ENCODE measurements at regions not wholly inside any gene's neighbourhood (a gene's known extent, or its start where the extent isn't known, plus 50 kb on each side); places are given as distances from the start of the nearest gene placed in this dataset.

GRCh38 chr6:28737750-28738395 lies 185.9 kb downstream of the TRIM27 start:
- WGBS (ENCODE audit: insufficient coverage) = 14% methylated on average over 16 of the region's 17 CpGs
- DNase-seq (peak; percentile 17), ATAC-seq (ENCODE audit: low read depth) (no peak)
- Histone ChIP-seq H2AFZ (ENCODE audit: insufficient read depth, low read depth, low read length, poor library complexity, severe bottlenecking) (no peak overlapping the region), H3K4me1 (ENCODE audit: control insufficient read depth in 2 of 2, insufficient read depth in 2 of 2, low read length in 2 of 2) (peaks cover 0 to 10% of the 10 kb centered on the region in 2 donors), H3K9me3 (ENCODE audit: control extremely low read depth in 1 of 3, control insufficient read depth in 2 of 3, insufficient read depth in 1 of 3, low read length in 2 of 3) (peaks cover 4 to 60% (median 31%) of the 10 kb centered on the region in 3 donors), H3K4me3 (ENCODE audit: control extremely low read depth in 1 of 5, extremely low read depth in 1 of 5, insufficient read depth in 1 of 5, low read depth in 2 of 5, low read length in 4 of 5) (no peak overlapping the region), H3K9ac (ENCODE audit: low read length) (no peak overlapping the region), H3K79me2 (ENCODE audit: control insufficient read depth, insufficient read depth, low read length) (no peaks in the 10 kb centered on the region), H3K27me3 (replicated peaks in 1 of 4; ENCODE audit: control extremely low read depth in 1 of 4, control insufficient read depth in 3 of 4, insufficient read depth in 4 of 4, low read length in 3 of 4) (peaks cover 0 to 92% (median 57%) of the 10 kb centered on the region in 4 experiments), H3K36me3 (replicated peaks in 1 of 2; ENCODE audit: control extremely low read depth in 1 of 2, control insufficient read depth in 1 of 2, extremely low read depth in 1 of 2, insufficient read depth in 2 of 2, low read length in 1 of 2) (no peaks in the 10 kb centered on the region), H3K27ac (ENCODE audit: low read length in 2 of 2) (no peak overlapping the region), H3K4me2 (replicated peaks; ENCODE audit: low read depth, low read length, poor library complexity, severe bottlenecking) (no peak overlapping the region), H4K20me1 (ENCODE audit: control insufficient read depth, insufficient read depth, low read length, poor library complexity, severe bottlenecking) (no peaks in the 10 kb centered on the region)
- CTCF ChIA-PET = no interaction called here
- Mint-ChIP-seq H3K9me3 (ENCODE audit: insufficient read depth) (peaks cover 16% of the 10 kb centered on the region), H3K27ac (peak overlapping the region; percentile 0), H3K4me3 (no peak overlapping the region), H3K27me3 (peaks cover 68% of the 10 kb centered on the region), H3K4me1 (no peaks in the 10 kb centered on the region)
- TF ChIP-seq, protein P1, sequence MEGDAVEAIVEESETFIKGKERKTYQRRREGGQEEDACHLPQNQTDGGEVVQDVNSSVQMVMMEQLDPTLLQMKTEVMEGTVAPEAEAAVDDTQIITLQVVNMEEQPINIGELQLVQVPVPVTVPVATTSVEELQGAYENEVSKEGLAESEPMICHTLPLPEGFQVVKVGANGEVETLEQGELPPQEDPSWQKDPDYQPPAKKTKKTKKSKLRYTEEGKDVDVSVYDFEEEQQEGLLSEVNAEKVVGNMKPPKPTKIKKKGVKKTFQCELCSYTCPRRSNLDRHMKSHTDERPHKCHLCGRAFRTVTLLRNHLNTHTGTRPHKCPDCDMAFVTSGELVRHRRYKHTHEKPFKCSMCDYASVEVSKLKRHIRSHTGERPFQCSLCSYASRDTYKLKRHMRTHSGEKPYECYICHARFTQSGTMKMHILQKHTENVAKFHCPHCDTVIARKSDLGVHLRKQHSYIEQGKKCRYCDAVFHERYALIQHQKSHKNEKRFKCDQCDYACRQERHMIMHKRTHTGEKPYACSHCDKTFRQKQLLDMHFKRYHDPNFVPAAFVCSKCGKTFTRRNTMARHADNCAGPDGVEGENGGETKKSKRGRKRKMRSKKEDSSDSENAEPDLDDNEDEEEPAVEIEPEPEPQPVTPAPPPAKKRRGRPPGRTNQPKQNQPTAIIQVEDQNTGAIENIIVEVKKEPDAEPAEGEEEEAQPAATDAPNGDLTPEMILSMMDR (IDR thresholded peaks at IDR 0.05) = no peak
- no peak for TF ChIP-seq EZH2 (IDR thresholded peaks at IDR 0.05; ENCODE audit: borderline replicate concordance, insufficient read depth, low read depth, low read length, poor library complexity, severe bottlenecking)
- POLR2A ChIA-PET = no interaction called here
- intact Hi-C loops (cut with micrococcal nuclease) = no loop called here

- Histone ChIP-seq H3K4me3 (ENCODE audit: control extremely low read depth in 1 of 5, extremely low read depth in 1 of 5, insufficient read depth in 1 of 5, low read depth in 2 of 5, low read length in 4 of 5) (no peak overlapping the region), H3K4me1 (ENCODE audit: control insufficient read depth in 2 of 2, insufficient read depth in 2 of 2, low read length in 2 of 2) (peaks cover 0 to 9% of the 10 kb centered on the region in 2 donors), H3K4me2 (replicated peaks; ENCODE audit: low read depth, low read length, poor library complexity, severe bottlenecking) (no peak overlapping the region), H3K27me3 (replicated peaks in 1 of 4; ENCODE audit: control extremely low read depth in 1 of 4, control insufficient read depth in 3 of 4, insufficient read depth in 4 of 4, low read length in 3 of 4) (peaks cover 0 to 92% (median 56%) of the 10 kb centered on the region in 4 experiments), H3K27ac (ENCODE audit: low read length in 2 of 2) (no peak overlapping the region), H3K36me3 (replicated peaks in 1 of 2; ENCODE audit: control extremely low read depth in 1 of 2, control insufficient read depth in 1 of 2, extremely low read depth in 1 of 2, insufficient read depth in 2 of 2, low read length in 1 of 2) (no peaks in the 10 kb centered on the region), H3K9ac (ENCODE audit: low read length) (no peak overlapping the region), H2AFZ (ENCODE audit: insufficient read depth, low read depth, low read length, poor library complexity, severe bottlenecking) (no peak overlapping the region), H3K79me2 (ENCODE audit: control insufficient read depth, insufficient read depth, low read length) (no peaks in the 10 kb centered on the region), H4K20me1 (ENCODE audit: control insufficient read depth, insufficient read depth, low read length, poor library complexity, severe bottlenecking) (no peaks in the 10 kb centered on the region), H3K9me3 (ENCODE audit: control extremely low read depth in 1 of 3, control insufficient read depth in 2 of 3, insufficient read depth in 1 of 3, low read length in 2 of 3) (peaks cover 4 to 58% (median 31%) of the 10 kb centered on the region in 3 donors)
- 10% methylated on average over 15 of the region's 16 CpGs for WGBS (ENCODE audit: insufficient coverage)
- H3K4me1 Mint-ChIP-seq = no peaks in the 10 kb centered on the region
- peak; percentile 29 for DNase-seq
- TF ChIP-seq, protein P1 (IDR thresholded peaks at IDR 0.05) = no peak
- no peak for TF ChIP-seq EZH2 (IDR thresholded peaks at IDR 0.05; ENCODE audit: borderline replicate concordance, insufficient read depth, low read depth, low read length, poor library complexity, severe bottlenecking)
- H3K9me3 Mint-ChIP-seq (ENCODE audit: insufficient read depth) = peaks cover 12% of the 10 kb centered on the region
- H3K4me3 Mint-ChIP-seq = no peak overlapping the region
- intact Hi-C loops (cut with micrococcal nuclease) = no loop called here
- CTCF ChIA-PET = no interaction called here
- ATAC-seq (ENCODE audit: low read depth) = no peak
- H3K27ac Mint-ChIP-seq = peak overlapping the region; percentile 0
- peaks cover 68% of the 10 kb centered on the region for H3K27me3 Mint-ChIP-seq
- POLR2A ChIA-PET = no interaction called here
These were observed 185.4 kb downstream of the TRIM27 start for GRCh38 chr6:28738396-28738765.

All from B cell (primary cell).